HG03039 (cell line): ENCODE measurements at regions not wholly inside any gene's neighbourhood (a gene's known extent, or its start where the extent isn't known, plus 50 kb on each side); places are given as distances from the start of the nearest gene placed in this dataset.

Experiments
- ATAC-seq: cut with Tn5 transposase; IDR thresholded peaks from one replicate; pipeline ENCODE4 v1.9.1; 2021; ENCODE audit warnings: mild to moderate bottlenecking, moderate library complexity; ENCODE audit not compliant: unreplicated experiment

GRCh38 chr16:59941594-59941993 is 1207.5 kb upstream of the GOT2 start:
- no peak for ATAC-seq

GRCh38 chr16:59920054-59920453 is 1185.9 kb upstream of the GOT2 start:
- no peak for ATAC-seq

GRCh38 chr16:59913666-59914065 is 1179.5 kb upstream of the GOT2 start:
- ATAC-seq: no peak

- ATAC-seq: no peak
Observed at GRCh38 chr16:59909262-59909661, 1175.1 kb upstream of the GOT2 start.

- ATAC-seq: no peak
Observed at GRCh38 chr16:59907611-59908010, 1173.5 kb upstream of the GOT2 start.

GRCh38 chr16:59905606-59906005 is 1171.5 kb upstream of the GOT2 start:
- no peak for ATAC-seq

GRCh38 chr16:59905131-59905530 is 1171.0 kb upstream of the GOT2 start:
- no peak for ATAC-seq

GRCh38 chr16:59899940-59900339 is 1165.8 kb upstream of the GOT2 start:
- no peak for ATAC-seq

- ATAC-seq: no peak
Observed at GRCh38 chr16:59892376-59892775, 1158.3 kb upstream of the GOT2 start.

- no peak for ATAC-seq
Observed at GRCh38 chr16:59887856-59888255, 1153.7 kb upstream of the GOT2 start.

- no peak for ATAC-seq
Observed at GRCh38 chr16:59886021-59886420, 1151.9 kb upstream of the GOT2 start.

GRCh38 chr16:59881376-59881775 is 1147.3 kb upstream of the GOT2 start:
- ATAC-seq: no peak

GRCh38 chr16:59880611-59881010 is 1146.5 kb upstream of the GOT2 start:
- ATAC-seq: no peak

GRCh38 chr16:59878999-59879398 is 1144.9 kb upstream of the GOT2 start:
- no peak for ATAC-seq

- no peak for ATAC-seq
Observed at GRCh38 chr16:59878479-59878878, 1144.4 kb upstream of the GOT2 start.

- ATAC-seq: no peak
Observed at GRCh38 chr16:59864981-59865666, 1131.0 kb upstream of the GOT2 start.

GRCh38 chr16:59859676-59860402 is 1125.7 kb upstream of the GOT2 start:
- no peak for ATAC-seq

GRCh38 chr16:59854846-59855439 is 1120.8 kb upstream of the GOT2 start:
- no peak for ATAC-seq

GRCh38 chr16:59849716-59850115 is 1115.6 kb upstream of the GOT2 start:
- ATAC-seq: no peak

GRCh38 chr16:59848296-59848695 is 1114.2 kb upstream of the GOT2 start:
- no peak for ATAC-seq

GRCh38 chr16:59840169-59840568 is 1106.1 kb upstream of the GOT2 start:
- ATAC-seq: no peak

- ATAC-seq: no peak
Observed at GRCh38 chr16:59826767-59827166, 1092.7 kb upstream of the GOT2 start.
